ENCODE measurements at regions not wholly inside any gene's neighbourhood (a gene's known extent, or its start where the extent isn't known, plus 50 kb on each side); places are given as distances from the start of the nearest gene placed in this dataset.

- H3K4me1 ChIP-seq (ENCODE audit: control insufficient read depth in 1 of 2, insufficient read depth in 2 of 2, low read length in 2 of 2), result no peaks in the 10 kb centered on the region
- no peak overlapping the region for H3K4me3 ChIP-seq (replicated peaks in 1 of 2; ENCODE audit: low read depth in 1 of 2, low read length in 2 of 2)
- no peaks in the 10 kb centered on the region for H3K79me2 ChIP-seq (ENCODE audit: insufficient read depth, low read length)
- H3K36me3 ChIP-seq (ENCODE audit: control insufficient read depth in 1 of 2, insufficient read depth in 2 of 2, low read length in 2 of 2), result no peaks in the 10 kb centered on the region
- H3K9ac ChIP-seq (ENCODE audit: low read length), result no peak overlapping the region
- ATAC-seq (no peak), DNase-seq (ENCODE audit: low read depth, low spot score) (no peak)
- no peak overlapping the region for H2AFZ ChIP-seq (ENCODE audit: low read depth, low read length, poor library complexity, severe bottlenecking)
- CTCF ChIA-PET, result no interaction called here
- TF ChIP-seq EGR1 (IDR thresholded peaks at IDR 0.05; ENCODE audit: low read depth), result no peak
- no peaks in the 10 kb centered on the region; the same call in 1 of the 2 replicates for H3K9me2 ChIP-seq (ENCODE audit: insufficient read depth)
- RAD21 ChIA-PET (ENCODE audit: low non-redundant PET in 1 of 2, low total read pairs in 2 of 2, uncharacterized antibody in 2 of 2, unreplicated experiment in 2 of 2), result no interaction called here
- H3K9me3 ChIP-seq (ENCODE audit: control insufficient read depth in 1 of 2, insufficient read depth in 1 of 2, low read depth in 1 of 2, low read length in 2 of 2), result no peaks in the 10 kb centered on the region
- H4K20me1 ChIP-seq (ENCODE audit: insufficient read depth), result no peaks in the 10 kb centered on the region
- no peaks in the 10 kb centered on the region for H3K27me3 ChIP-seq (ENCODE audit: insufficient read depth, low read length)
- no peak overlapping the region for H3K4me2 ChIP-seq (ENCODE audit: low read length)
- H3K27ac ChIP-seq (ENCODE audit: low read depth, low read length), result no peak overlapping the region
- no TSS peak for BruUV-seq (replicated peaks)
- intact Hi-C loops (cut with micrococcal nuclease), result no loop called here
- POLR2A ChIA-PET, result no interaction called here
These were observed 561.8 kb downstream of the SOX6 start for GRCh38 chr11:15794361-15795150.

GRCh38 chr11:15795378-15795777 lies 561.0 kb downstream of the SOX6 start:
- RAD21 ChIA-PET (ENCODE audit: low non-redundant PET in 1 of 2, low total read pairs in 2 of 2, uncharacterized antibody in 2 of 2, unreplicated experiment in 2 of 2), result no interaction called here
- no peaks in the 10 kb centered on the region for H3K4me1 ChIP-seq (ENCODE audit: control insufficient read depth in 1 of 2, insufficient read depth in 2 of 2, low read length in 2 of 2)
- TF ChIP-seq REST (IDR thresholded peaks at IDR 0.05; ENCODE audit: low read depth) (no peak), CEBPB (IDR thresholded peaks at IDR 0.05; ENCODE audit: low read depth) (no peak), ZNF274 (IDR thresholded peaks at IDR 0.05; ENCODE audit: low read depth, low read length) (no peak), SP1 (IDR thresholded peaks at IDR 0.05; ENCODE audit: low read depth) (no peak), ATF3 (IDR thresholded peaks at IDR 0.05) (no peak), POLR2A (IDR thresholded peaks at IDR 0.05; ENCODE audit: borderline replicate concordance, extremely low read depth, insufficient read depth, insufficient read length) (no peak), EZH2phosphoT487 (IDR thresholded peaks at IDR 0.05; ENCODE audit: borderline replicate concordance) (no peak), JUND (IDR thresholded peaks at IDR 0.05) (no peak), SRF (IDR thresholded peaks at IDR 0.05; ENCODE audit: low read depth) (no peak), POLR2AphosphoS5 (IDR thresholded peaks at IDR 0.05; ENCODE audit: low read depth, low read length) (no peak), ELF1 (IDR thresholded peaks at IDR 0.05; ENCODE audit: borderline replicate concordance, low read depth) (no peak), FOSL1 (IDR thresholded peaks at IDR 0.05; ENCODE audit: low read depth) (no peak), CBX3 (IDR thresholded peaks at IDR 0.05; ENCODE audit: low read depth) (no peak), YY1 (IDR thresholded peaks at IDR 0.05; ENCODE audit: extremely low read depth, insufficient replicate concordance, low read depth, low read length) (no peak), RAD21 (IDR thresholded peaks at IDR 0.05; ENCODE audit: low read depth) (no peak), TCF7L2 (IDR thresholded peaks at IDR 0.05; ENCODE audit: borderline replicate concordance, extremely low read depth, insufficient read depth, insufficient read length) (no peak), EGR1 (IDR thresholded peaks at IDR 0.05; ENCODE audit: low read depth) (no peak)

More at GRCh38 chr11:15795378-15795777, 561.0 kb downstream of the SOX6 start:
- ATAC-seq, result no peak
- Histone ChIP-seq H3K36me3 (ENCODE audit: control insufficient read depth in 1 of 2, insufficient read depth in 2 of 2, low read length in 2 of 2) (no peaks in the 10 kb centered on the region), H4K20me1 (ENCODE audit: insufficient read depth) (no peaks in the 10 kb centered on the region), H3K27ac (ENCODE audit: low read depth, low read length) (no peak overlapping the region), H3K27me3 (ENCODE audit: insufficient read depth, low read length) (no peaks in the 10 kb centered on the region), H2AFZ (ENCODE audit: low read depth, low read length, poor library complexity, severe bottlenecking) (no peak overlapping the region), H3K4me2 (ENCODE audit: low read length) (no peak overlapping the region), H3K9me2 (ENCODE audit: insufficient read depth) (no peaks in the 10 kb centered on the region), H3K9ac (ENCODE audit: low read length) (no peak overlapping the region), H3K4me3 (replicated peaks in 1 of 2; ENCODE audit: low read depth in 1 of 2, low read length in 2 of 2) (no peak overlapping the region), H3K9me3 (ENCODE audit: control insufficient read depth in 1 of 2, insufficient read depth in 1 of 2, low read depth in 1 of 2, low read length in 2 of 2) (no peaks in the 10 kb centered on the region), H3K79me2 (ENCODE audit: insufficient read depth, low read length) (no peaks in the 10 kb centered on the region)
- intact Hi-C loops (cut with micrococcal nuclease), result no loop called here
- ChIA-PET POLR2A (no interaction called here), CTCF (no interaction called here)
- no TSS peak for BruUV-seq (replicated peaks)
- DNase-seq (ENCODE audit: low read depth, low spot score), result no peak

Data from HCT116 (cell line).